Common myeloid progenitor, CD34-positive (primary cell): ENCODE measurements at regions not wholly inside any gene's neighbourhood (a gene's known extent, or its start where the extent isn't known, plus 50 kb on each side); places are given as distances from the start of the nearest gene placed in this dataset.

Source experiments
- CTCF ChIA-PET: fragments of 350-600 bp; sonication (Branson Sonifier 250); formaldehyde crosslinking; loops from one replicate; lab custom pipeline; 2021; ENCODE audit warnings: antibody characterized with exemption; lab: Charles Lee
- POLR2A ChIA-PET: fragments of 350-600 bp; sonication (Branson Sonifier 250); formaldehyde crosslinking; loops from one replicate; lab custom pipeline; 2021; ENCODE audit warnings: antibody characterized with exemption; lab: Charles Lee
- DNase-seq, 3 donors: peaks; one replicate each; pipeline versions ENCODE4 v3.0.0 to v3.0.0-alpha.2; 2013
- H3K27ac ChIP-seq, 2 experiments: 1 replicate in 1 of 2; 2 replicates in 1 of 2; pipeline ENCODE4 v1.7.0; 2013; ENCODE audit warnings: inconsistent platforms in 2 of 2, low read length in 2 of 2, mild to moderate bottlenecking in 2 of 2, low read depth in 1 of 2, moderate library complexity in 1 of 2; ENCODE audit not compliant: severe bottlenecking in 2 of 2, insufficient read depth in 1 of 2, poor library complexity in 1 of 2
- H3K27me3 ChIP-seq, 5 experiments: replicated peaks in 2 of 5; 1 replicate in 3 of 5; 2 replicates in 2 of 5; pipeline versions ENCODE4 v1.6.1 to v1.7.0; 2013; ENCODE audit warnings: low read length in 4 of 5, mild to moderate bottlenecking in 2 of 5, moderate library complexity in 2 of 5, inconsistent platforms in 1 of 5; ENCODE audit not compliant: insufficient read depth in 5 of 5, control insufficient read depth in 4 of 5
- H3K36me3 ChIP-seq, 4 experiments: 1 replicate in 2 of 4; 2 replicates in 2 of 4; pipeline versions ENCODE4 v1.6.1 to v1.7.0; 2013; ENCODE audit warnings: low read length in 3 of 4, control low read depth in 1 of 4, mild to moderate bottlenecking in 1 of 4; ENCODE audit not compliant: control insufficient read depth in 4 of 4, insufficient read depth in 4 of 4
- H3K4me1 ChIP-seq, 4 experiments: 1 replicate in 3 of 4; 2 replicates in 1 of 4; pipeline versions ENCODE4 v1.6.1 to v1.7.1; 2013; ENCODE audit warnings: low read length in 3 of 4, mild to moderate bottlenecking in 3 of 4, control low read depth in 1 of 4, inconsistent platforms in 1 of 4, moderate library complexity in 1 of 4; ENCODE audit not compliant: control insufficient read depth in 4 of 4, insufficient read depth in 4 of 4; ENCODE audit errors: control extremely low read depth in 1 of 4
- H3K4me3 ChIP-seq, 7 experiments: 1 replicate in 4 of 7; 2 replicates in 3 of 7; pipeline versions ENCODE4 v1.5.1 to v1.7.0; 2013; ENCODE audit warnings: mild to moderate bottlenecking in 7 of 7, low read length in 6 of 7, moderate library complexity in 6 of 7, inconsistent platforms in 2 of 7, low read depth in 2 of 7, control low read depth in 1 of 7; ENCODE audit not compliant: insufficient read depth in 4 of 7, control insufficient read depth in 1 of 7; ENCODE audit errors: extremely low read depth in 1 of 7
- H3K9me3 ChIP-seq, 5 experiments: 1 replicate in 4 of 5; 2 replicates in 1 of 5; pipeline versions ENCODE4 v1.6.1 to v1.7.1; 2013; ENCODE audit warnings: low read length in 4 of 5, mild to moderate bottlenecking in 2 of 5, inconsistent platforms in 1 of 5, low read depth in 1 of 5, moderate library complexity in 1 of 5; ENCODE audit not compliant: control insufficient read depth in 4 of 5, insufficient read depth in 2 of 5; ENCODE audit errors: control extremely low read depth in 1 of 5
- WGBS: methylation state at CpG from one replicate; pipeline ENCODE4 v1.1.5; 2013; ENCODE audit not compliant: insufficient coverage; 5-methylcytosine and 5-hydroxymethylcytosine counted together

DNA sequence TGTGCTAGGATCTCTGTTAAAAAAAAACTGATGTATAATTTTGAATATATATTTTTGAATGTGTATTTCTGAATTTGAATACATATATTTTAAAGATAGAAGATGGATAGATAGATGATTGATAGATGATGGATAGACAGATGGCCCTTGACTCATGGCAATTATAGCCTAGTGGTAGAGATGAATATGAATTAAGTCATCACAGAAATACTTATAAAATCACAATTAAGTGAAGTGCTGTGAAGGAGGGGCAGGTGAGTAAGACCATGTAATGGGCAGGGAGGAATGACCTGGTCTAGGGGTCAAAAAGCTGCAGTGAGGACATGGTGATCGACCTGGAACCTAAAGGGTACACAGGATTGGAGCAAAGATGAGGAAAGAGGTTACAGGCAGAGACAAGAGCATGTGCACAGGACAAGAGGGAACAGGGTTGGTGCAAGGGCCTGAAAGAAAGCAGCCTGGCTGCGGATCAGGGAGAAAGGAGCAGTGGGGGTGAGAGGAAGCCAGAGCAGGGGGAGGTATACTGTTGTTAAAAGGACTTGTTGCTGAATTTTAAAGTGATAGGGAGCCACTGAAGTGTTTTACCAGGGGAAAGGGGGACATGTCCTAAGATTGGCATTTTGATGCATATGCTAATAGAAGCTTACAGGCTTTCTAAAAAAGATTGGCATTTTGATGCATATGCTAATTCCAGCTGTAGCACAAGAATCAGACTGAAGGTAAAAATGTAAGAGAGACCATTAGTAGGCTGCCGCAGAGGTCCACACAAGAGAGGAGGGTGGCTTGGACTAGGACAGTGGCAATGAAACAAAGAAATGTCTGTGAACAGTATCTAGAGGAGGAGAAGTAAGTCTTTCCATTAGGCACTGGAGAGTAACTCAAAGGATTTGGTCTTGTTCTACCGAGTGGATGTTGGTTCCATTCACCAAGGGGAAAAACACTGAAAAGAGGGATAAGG lies 527.8 kb downstream of the AGTPBP1 start:
- H3K36me3 ChIP-seq, result no peaks in the 10 kb centered on the region
- no peaks in the 10 kb centered on the region for H3K4me1 ChIP-seq
- peaks cover 3 to 8% (median 5%) of the 10 kb centered on the region in 5 experiments for H3K27me3 ChIP-seq
- ChIA-PET POLR2A (no interaction called here), CTCF (no interaction called here)
- WGBS, result 86% methylated on average over 4 of the region's 4 CpGs
- H3K4me3 ChIP-seq, result no peak overlapping the region
- H3K9me3 ChIP-seq, result no peaks in the 10 kb centered on the region
- H3K27ac ChIP-seq, result no peak overlapping the region
- no peak for DNase-seq

DNA sequence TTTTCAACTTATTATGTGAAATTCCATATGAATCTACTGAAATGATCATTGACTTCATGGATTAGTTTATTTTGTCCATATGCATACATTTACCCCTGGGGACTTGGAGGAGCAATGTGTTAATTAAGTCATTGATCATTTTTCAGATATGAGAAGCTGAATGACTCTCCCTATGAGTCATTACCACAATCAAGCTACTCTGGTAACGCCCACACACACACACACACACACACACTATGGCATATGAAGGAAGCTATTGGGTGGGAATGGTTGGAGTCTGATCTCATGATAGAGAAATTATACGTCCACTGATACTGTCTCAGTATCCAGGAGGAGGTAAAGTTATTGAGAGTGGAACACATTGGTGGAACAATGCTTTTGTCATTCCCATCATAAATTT lies 528.9 kb downstream of the AGTPBP1 start:
- Histone ChIP-seq H3K4me3 (no peak overlapping the region), H3K27me3 (peaks cover 3 to 8% (median 5%) of the 10 kb centered on the region in 5 experiments), H3K4me1 (no peaks in the 10 kb centered on the region), H3K27ac (no peak overlapping the region), H3K9me3 (no peaks in the 10 kb centered on the region), H3K36me3 (no peaks in the 10 kb centered on the region)
- DNase-seq, result no peak
- POLR2A ChIA-PET, result no interaction called here
- WGBS, result no CpG with 5 or more reads among the region's 2 CpGs
- CTCF ChIA-PET, result no interaction called here

DNA sequence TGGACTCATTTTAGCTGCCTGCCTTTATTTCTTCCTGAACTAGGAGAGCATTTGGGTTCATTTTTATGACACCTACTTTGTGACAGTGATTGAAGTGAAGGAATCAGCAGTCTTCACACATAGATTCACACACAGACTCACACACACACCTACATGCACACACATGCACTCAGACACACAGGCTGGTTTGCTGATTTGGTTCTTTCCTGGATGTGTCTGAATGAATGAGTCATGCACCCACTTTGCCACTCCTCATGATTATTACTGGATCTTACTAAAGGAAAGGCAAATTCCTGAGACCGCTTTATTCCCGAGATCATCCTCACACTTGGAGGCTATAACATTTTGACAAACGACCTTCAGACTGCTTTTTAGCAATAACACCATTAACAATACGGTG lies 529.5 kb downstream of the AGTPBP1 start:
- no peaks in the 10 kb centered on the region for H3K36me3 ChIP-seq
- H3K27me3 ChIP-seq, result peaks cover 3 to 8% (median 5%) of the 10 kb centered on the region in 5 experiments
- DNase-seq, result no peak
- 92% methylated on average over 2 of the region's 4 CpGs for WGBS
- H3K27ac ChIP-seq, result no peak overlapping the region
- ChIA-PET CTCF (no interaction called here), POLR2A (no interaction called here)
- H3K4me1 ChIP-seq, result no peaks in the 10 kb centered on the region
- H3K9me3 ChIP-seq, result no peaks in the 10 kb centered on the region
- H3K4me3 ChIP-seq, result no peak overlapping the region

DNA sequence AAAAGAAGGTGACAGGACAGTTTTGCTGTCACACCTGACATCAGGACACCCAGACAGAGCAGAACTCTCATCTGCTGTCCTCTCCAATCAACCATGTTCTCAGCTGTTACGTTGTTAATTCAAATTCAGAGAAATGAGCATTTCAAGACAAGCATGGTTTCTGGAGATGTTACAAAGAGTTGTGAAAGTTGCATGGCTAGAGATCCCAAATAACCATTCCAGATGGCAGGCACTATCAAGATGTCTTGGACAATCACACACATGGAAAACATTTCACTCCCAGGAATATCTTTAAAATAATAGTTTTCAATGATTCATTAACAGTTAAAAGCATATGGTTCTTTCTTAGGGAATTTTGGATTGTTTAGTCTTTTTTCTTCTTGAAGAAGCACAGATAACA lies 533.1 kb downstream of the AGTPBP1 start:
- Histone ChIP-seq H3K4me3 (no peak overlapping the region), H3K27me3 (peaks cover 0 to 3% (median 2%) of the 10 kb centered on the region in 5 experiments), H3K36me3 (no peaks in the 10 kb centered on the region), H3K9me3 (no peaks in the 10 kb centered on the region), H3K27ac (no peak overlapping the region), H3K4me1 (no peaks in the 10 kb centered on the region)
- ChIA-PET CTCF (no interaction called here), POLR2A (no interaction called here)
- DNase-seq, result no peak
- WGBS, result no CpG with 5 or more reads among the region's 1 CpG

DNA sequence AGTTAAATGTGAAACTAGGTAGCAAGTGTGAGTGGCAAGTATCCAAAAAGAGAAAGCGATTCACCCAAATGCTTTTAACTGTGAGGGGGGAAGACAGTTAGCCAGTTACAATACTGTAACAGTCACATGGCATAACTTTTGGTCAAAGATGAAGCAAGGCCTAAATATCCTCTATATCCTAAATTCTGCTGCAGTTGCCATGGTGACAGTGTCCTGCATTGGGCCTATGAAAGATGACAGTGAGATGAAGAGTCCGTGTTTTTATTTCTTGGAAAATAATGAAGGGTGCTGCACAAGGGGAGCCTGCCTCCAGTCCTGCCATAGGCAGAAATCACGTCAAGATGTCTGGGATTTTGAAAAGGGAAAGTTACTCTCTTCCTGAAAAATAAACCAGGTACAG lies 534.6 kb downstream of the NTRK2 start:
- 94% methylated on average over 2 of the region's 3 CpGs for WGBS
- no peaks in the 10 kb centered on the region for H3K4me1 ChIP-seq
- ChIA-PET CTCF (no interaction called here), POLR2A (no interaction called here)
- H3K27ac ChIP-seq, result no peak overlapping the region
- no peaks in the 10 kb centered on the region for H3K36me3 ChIP-seq
- no peaks in the 10 kb centered on the region for H3K9me3 ChIP-seq
- no peak overlapping the region for H3K4me3 ChIP-seq
- DNase-seq, result no peak
- no peaks in the 10 kb centered on the region for H3K27me3 ChIP-seq

DNA sequence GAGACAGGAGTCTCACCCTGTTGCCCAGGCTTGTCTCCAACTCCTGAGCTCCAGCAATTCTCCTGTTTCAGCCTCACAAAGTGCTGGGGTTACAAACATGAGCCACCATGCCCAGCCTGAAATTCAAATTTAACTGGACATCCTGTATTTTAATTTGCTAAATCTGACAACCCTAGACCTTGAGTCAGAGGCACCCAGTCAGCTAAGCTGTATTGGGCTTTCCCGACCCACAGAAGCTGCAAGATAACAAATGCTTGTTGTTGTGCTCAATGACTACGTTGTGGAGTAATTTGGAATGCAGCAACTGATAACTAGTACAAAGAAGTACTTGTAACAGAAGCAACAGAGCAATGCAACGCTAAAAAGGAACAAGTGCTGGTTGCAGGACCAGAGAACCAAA lies 533.1 kb downstream of the NTRK2 start:
- no peak for DNase-seq
- no peaks in the 10 kb centered on the region for H3K27me3 ChIP-seq
- 100% methylated on average over 3 of the region's 3 CpGs for WGBS

DNA sequence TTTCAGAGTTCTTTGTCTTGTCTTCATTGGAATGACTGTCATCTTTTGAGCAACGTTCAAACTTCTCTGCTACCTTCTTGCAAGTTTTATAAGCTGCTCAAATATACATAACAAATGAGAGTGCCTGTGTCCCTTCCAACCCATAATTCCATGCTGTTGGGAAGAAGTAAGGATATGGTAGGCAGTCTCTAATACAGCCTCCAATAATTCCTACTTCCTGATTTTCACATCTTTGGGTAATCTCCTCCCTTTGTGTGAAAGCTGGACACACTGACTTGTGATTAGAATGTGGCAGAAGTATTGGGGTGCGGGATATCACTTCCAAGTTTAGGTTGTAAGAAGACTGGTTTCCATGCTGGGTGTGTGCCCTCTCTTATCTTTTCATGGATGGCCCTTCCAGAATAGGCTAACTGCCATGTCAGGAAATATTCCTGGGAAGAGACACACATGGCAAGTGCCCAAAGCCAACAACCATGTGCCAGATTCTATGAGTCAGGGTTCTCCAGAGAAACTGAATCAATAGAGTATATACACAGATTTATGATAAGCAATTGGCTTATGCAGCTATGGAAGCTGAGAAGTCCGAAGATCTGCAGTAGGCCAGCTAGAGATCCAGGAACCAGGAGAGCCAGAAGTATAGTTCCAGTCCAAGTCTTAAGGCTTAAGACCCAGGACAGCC lies 531.3 kb downstream of the NTRK2 start:
- H3K4me3 ChIP-seq, result no peak overlapping the region
- H3K9me3 ChIP-seq, result no peaks in the 10 kb centered on the region
- DNase-seq, result no peak
- ChIA-PET POLR2A (no interaction called here), CTCF (no interaction called here)
- no peak overlapping the region for H3K27ac ChIP-seq
- no peaks in the 10 kb centered on the region for H3K27me3 ChIP-seq
- H3K36me3 ChIP-seq, result no peaks in the 10 kb centered on the region
- H3K4me1 ChIP-seq, result no peaks in the 10 kb centered on the region
- 100% methylated on average over 2 of the region's 3 CpGs for WGBS

More for the DNA sequence above, 533.1 kb downstream of the NTRK2 start:
- H3K27ac ChIP-seq, result no peak overlapping the region
- H3K36me3 ChIP-seq, result no peaks in the 10 kb centered on the region
- ChIA-PET POLR2A (no interaction called here), CTCF (interaction anchor here (0.8 kb wide), 1 partner anchor 11 kb away, joined by 4 read pairs; no protein-coding TSS in a partner anchor)
- no peak overlapping the region for H3K4me3 ChIP-seq
- H3K4me1 ChIP-seq, result no peaks in the 10 kb centered on the region
- no peaks in the 10 kb centered on the region for H3K9me3 ChIP-seq
